ENCODE measurements at regions not wholly inside any gene's neighbourhood (a gene's known extent, or its start where the extent isn't known, plus 50 kb on each side); places are given as distances from the start of the nearest gene placed in this dataset.

DNA sequence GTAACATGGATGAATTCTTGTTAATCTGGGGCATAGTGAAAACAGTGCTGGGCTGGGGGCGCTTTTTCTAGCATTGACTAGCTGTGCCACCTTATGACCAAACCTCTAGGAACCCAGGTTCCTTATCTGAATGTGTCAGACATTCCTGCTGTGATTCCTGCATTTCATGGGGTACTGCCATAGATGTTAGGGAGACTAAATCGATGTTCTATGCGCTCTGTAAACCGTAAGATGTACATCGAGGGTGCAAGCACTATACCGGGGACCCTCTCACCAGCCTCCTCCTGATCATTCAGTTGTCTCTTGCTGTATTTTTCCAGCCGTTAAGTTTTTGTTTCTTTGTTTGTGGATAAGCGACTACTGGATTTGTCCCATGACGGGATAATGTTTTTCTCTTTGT lies 170.9 kb upstream of the PARP11 start:
- DNase-seq (no peak), ATAC-seq (no peak)
- H3K4me3 Mint-ChIP-seq, result no peak overlapping the region
- peaks cover 14% of the 10 kb centered on the region for H3K27me3 Mint-ChIP-seq
- CTCF ChIA-PET, result no interaction called here
- H3K36me3 Mint-ChIP-seq, result no peaks in the 10 kb centered on the region
- peaks cover 6% of the 10 kb centered on the region for H3K4me1 Mint-ChIP-seq
- no peak overlapping the region for H3K27ac Mint-ChIP-seq
- no peaks in the 10 kb centered on the region for H3K9me3 Mint-ChIP-seq (ENCODE audit: low read depth)

DNA sequence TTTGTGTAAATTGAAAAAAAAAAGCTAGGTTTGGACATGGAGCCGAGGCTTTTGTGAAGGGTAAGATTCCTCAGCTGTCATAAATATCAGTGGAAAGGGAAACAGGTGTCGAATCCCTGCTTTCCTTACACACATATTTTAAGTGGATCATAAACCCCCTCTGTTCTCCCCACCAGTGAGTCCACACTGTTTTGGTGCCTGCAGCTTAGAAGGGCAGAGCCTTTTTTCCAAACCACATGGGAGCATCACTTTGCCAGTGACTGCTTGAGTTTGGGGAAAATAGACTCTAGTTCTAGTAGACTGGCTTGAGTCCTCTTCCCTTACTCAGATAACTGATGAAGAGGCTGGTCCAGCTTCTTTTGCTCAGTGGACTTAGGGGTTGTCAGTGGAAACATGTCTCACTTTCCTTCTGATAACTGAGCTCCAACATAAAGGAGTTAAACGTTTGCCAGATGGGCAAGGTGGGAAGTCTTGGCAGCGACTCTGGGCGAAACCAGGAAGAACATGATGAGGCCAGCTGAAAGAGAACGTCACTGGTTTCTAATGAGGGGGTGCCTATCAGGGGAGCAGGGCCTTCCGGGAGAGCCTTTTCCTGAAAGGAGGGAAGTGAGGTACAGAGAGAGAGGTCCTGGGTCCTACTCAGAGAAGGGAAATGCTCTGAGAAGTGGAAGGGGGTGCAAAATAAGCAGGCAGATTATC lies 168.1 kb upstream of the PARP11 start:
- ATAC-seq, result no peak
- H3K9me3 Mint-ChIP-seq (ENCODE audit: low read depth), result no peaks in the 10 kb centered on the region
- peaks cover 7% of the 10 kb centered on the region for H3K27me3 Mint-ChIP-seq
- H3K27ac Mint-ChIP-seq, result no peak overlapping the region
- H3K4me3 Mint-ChIP-seq, result no peak overlapping the region
- no peak for DNase-seq
- CTCF ChIA-PET, result interaction anchor here (0.9 to 3.6 kb wide), 2 partner anchors 15 to 236 kb away, joined by 3 to 23 read pairs; no protein-coding TSS in a partner anchor
- H3K4me1 Mint-ChIP-seq, result peaks cover 6% of the 10 kb centered on the region
- H3K36me3 Mint-ChIP-seq, result no peaks in the 10 kb centered on the region

DNA sequence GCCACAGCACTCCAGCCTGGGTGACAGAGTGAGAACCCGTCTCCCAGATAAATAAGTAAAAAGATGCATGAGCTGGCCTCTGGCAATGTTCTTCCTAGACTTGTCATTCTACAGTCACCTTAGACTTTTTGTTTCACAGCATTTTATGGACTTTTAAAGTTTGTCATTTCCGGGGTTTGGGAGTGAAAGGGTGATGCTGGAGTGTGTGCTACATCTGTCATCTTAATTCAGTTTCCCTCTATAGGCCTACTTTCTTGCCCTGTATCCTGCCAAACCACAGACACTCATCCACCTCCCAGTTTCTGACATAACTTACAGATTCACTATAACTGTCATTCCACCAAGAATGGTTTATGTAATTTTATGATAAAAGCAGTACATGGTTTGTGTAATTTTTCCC lies 166.7 kb upstream of the PARP11 start:
- H3K9me3 Mint-ChIP-seq (ENCODE audit: low read depth), result no peaks in the 10 kb centered on the region
- H3K27me3 Mint-ChIP-seq, result peaks cover 8% of the 10 kb centered on the region
- H3K27ac Mint-ChIP-seq, result no peak overlapping the region
- H3K36me3 Mint-ChIP-seq, result no peaks in the 10 kb centered on the region
- peaks cover 6% of the 10 kb centered on the region for H3K4me1 Mint-ChIP-seq
- DNase-seq, result no peak
- no peak for ATAC-seq
- H3K4me3 Mint-ChIP-seq, result no peak overlapping the region
- CTCF ChIA-PET, result interaction anchor here (1.5 to 3.6 kb wide), 2 partner anchors 9 to 238 kb away, joined by 3 to 23 read pairs; no protein-coding TSS in a partner anchor

DNA sequence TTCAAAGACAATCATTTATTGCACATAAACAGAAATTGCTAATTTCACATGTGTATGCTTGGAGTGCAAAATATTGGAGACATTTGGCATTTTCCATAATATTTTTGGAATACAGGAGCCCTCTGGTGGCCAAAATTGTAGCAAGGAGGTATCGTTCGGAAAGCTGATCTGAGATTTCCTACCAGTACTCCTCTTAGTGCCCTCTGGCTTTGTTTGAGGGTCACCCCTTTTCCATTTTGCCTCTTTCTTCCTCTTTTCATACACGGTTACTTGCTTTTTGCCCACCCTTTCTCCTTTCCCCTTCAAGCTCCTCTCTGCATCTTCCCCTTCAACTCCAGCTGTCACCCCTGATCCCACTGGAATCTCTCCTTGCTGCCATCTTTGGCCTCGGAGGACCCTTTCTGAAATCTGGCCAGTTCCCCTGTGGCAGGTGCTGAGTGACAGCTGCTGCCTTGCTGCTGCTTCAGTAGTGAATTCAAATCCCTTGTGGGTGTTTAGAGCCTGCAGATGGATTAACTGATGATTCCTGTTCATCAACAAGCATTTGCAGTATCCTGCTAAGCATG lies 164.6 kb upstream of the PARP11 start:
- CTCF ChIA-PET, result interaction anchor here (0.9 to 3.6 kb wide), 7 partner anchors 9 to 240 kb away, joined by 3 to 34 read pairs (median 6); no protein-coding TSS in a partner anchor
- DNase-seq (no peak), ATAC-seq (no peak)
- Mint-ChIP-seq H3K36me3 (no peaks in the 10 kb centered on the region), H3K9me3 (ENCODE audit: low read depth) (no peaks in the 10 kb centered on the region), H3K4me3 (no peak overlapping the region), H3K27me3 (peaks cover 26% of the 10 kb centered on the region), H3K27ac (no peak overlapping the region), H3K4me1 (peaks cover 6% of the 10 kb centered on the region)

DNA sequence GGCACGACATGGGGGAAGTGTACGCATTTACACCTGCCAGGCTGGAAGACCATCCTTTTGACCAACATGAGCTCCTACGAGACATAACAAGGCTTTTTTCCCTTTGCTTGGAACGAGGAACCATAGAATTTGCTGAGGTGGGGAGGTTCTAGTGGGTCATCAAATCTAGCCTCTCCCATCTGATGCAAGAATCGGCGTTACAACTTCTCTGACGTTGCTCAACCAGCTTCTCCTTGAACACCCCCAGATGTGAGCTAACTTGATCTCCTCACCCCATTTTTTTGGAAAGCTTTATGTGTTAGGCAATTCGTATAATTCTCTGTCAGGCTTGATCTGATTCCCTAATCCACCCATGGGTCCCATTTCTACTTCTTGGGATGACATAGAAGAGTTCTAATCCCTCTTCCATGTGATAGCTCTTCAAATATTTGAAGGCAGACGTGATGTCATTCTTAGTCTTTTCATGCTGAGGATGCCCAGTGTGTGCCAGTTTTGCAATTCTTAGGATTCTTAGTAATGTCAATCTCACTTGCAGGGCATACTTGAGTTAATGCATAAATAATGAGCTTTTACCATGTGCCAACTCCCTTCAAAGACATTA lies 163.6 kb upstream of the PARP11 start:
- CTCF ChIA-PET, result interaction anchor here (0.7 to 3.6 kb wide), 5 partner anchors 10 to 240 kb away, joined by 3 to 34 read pairs (median 5); no protein-coding TSS in a partner anchor
- no peak overlapping the region for H3K4me3 Mint-ChIP-seq
- H3K36me3 Mint-ChIP-seq, result no peaks in the 10 kb centered on the region
- H3K27me3 Mint-ChIP-seq, result peaks cover 33% of the 10 kb centered on the region
- DNase-seq (no peak), ATAC-seq (no peak)
- no peak overlapping the region for H3K27ac Mint-ChIP-seq
- H3K4me1 Mint-ChIP-seq, result peaks cover 7% of the 10 kb centered on the region
- no peaks in the 10 kb centered on the region for H3K9me3 Mint-ChIP-seq (ENCODE audit: low read depth)

DNA sequence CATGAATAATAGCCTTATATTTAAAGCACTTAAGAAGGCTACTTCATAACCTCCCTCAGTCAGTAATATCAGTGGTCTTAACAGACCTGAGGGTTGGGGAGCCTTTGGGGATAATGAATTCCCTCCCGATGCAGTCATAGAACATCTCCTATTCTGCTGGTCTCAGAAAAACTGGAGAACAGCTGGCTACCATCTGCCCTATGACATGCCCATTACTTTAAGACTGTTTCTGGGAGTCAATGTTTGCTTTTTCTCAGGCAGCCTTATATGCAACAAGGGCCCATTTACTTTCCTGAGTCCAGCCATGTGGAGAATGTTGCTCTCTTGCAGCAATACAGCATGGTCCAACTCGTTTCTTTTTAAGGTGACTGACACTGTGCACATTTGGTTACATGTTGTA lies 161.7 kb upstream of the PARP11 start:
- Mint-ChIP-seq H3K4me3 (no peak overlapping the region), H3K27me3 (peaks cover 40% of the 10 kb centered on the region), H3K9me3 (ENCODE audit: low read depth) (no peaks in the 10 kb centered on the region), H3K27ac (no peak overlapping the region), H3K36me3 (no peaks in the 10 kb centered on the region), H3K4me1 (peaks cover 13% of the 10 kb centered on the region)
- ATAC-seq (no peak), DNase-seq (no peak)
- CTCF ChIA-PET, result interaction anchor here (1.0 kb wide), 1 partner anchor 22 kb away, joined by 3 read pairs; no protein-coding TSS in a partner anchor

DNA sequence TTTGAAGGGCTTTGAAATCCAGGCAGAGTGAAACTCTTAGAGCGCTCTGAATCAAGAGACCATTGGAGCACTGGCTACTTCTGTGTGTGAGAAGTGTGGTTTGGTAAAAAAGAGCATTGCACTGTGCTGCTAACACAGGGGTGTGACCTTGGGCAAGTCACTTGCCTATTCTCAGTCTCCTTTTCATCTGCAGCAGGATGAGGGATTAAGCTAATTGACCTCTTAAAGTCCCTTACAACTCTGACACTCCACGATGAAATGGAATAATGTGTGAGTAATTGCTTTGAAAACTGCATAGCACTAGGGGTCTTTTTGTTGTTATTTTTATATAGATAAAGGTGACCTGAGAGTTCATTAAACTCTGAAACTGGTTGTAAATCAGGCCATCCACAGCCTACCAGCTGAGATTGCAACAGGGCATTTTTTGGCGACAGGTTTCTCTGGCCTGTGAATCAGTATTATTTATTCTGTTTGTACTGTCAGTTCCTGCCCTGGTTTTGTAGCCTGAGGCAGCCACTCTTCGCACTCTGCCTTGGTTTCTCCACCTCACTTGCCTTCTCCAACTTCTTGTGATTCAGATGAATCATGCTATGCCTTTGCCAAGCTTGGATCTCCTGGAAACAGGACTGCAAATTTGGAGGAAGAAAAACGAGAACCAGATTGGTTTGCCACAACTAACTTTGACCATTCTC lies 159.9 kb upstream of the PARP11 start:
- Mint-ChIP-seq H3K36me3 (no peaks in the 10 kb centered on the region), H3K27ac (no peak overlapping the region), H3K27me3 (peaks cover 40% of the 10 kb centered on the region), H3K4me3 (no peak overlapping the region), H3K9me3 (ENCODE audit: low read depth) (no peaks in the 10 kb centered on the region), H3K4me1 (peaks cover 16% of the 10 kb centered on the region)
- no peak for ATAC-seq
- CTCF ChIA-PET, result interaction anchor here (1.0 to 1.1 kb wide), 2 partner anchors 147 to 244 kb away, joined by 3 read pairs; no protein-coding TSS in a partner anchor
- DNase-seq, result no peak

DNA sequence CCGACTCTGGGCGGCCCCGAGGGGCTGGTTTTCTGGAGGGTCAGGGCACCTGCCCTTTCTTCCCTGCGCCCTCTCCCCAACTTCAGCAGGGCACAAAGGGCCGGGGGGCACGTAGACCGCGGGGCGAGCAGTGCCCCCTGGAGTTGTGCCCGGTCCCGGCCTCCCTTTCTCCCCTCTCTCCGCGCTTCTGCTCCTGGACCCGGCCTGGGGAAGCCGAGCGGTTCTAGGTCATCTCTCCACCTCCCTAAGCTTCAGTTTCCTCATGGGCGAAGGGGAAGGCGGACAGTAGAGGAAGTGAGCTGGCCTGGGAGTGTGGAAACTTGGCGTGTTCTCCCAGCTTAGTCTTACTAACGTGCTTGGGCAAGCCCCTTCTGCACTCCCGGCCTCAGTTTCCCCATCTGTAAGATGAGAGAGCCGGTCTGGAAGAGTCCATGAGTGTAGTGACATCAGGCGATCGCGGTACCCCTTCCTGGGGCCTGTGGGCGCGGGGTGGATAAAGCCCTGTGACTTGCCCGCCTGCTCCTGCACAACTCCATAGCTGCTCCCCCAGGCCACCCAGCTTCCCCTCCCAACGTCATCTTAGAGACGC lies 158.6 kb upstream of the PARP11 start:
- Mint-ChIP-seq H3K27me3 (peaks cover 40% of the 10 kb centered on the region), H3K4me1 (peaks cover 25% of the 10 kb centered on the region), H3K9me3 (ENCODE audit: low read depth) (no peaks in the 10 kb centered on the region), H3K4me3 (peak overlapping the region; percentile 13), H3K36me3 (no peaks in the 10 kb centered on the region), H3K27ac (no peak overlapping the region)
- no peak for ATAC-seq
- DNase-seq, result no peak
- CTCF ChIA-PET, result interaction anchor here (0.7 to 1.2 kb wide), 3 partner anchors 8 to 83 kb away, joined by 3 to 6 read pairs (median 3); no protein-coding TSS in a partner anchor

DNA sequence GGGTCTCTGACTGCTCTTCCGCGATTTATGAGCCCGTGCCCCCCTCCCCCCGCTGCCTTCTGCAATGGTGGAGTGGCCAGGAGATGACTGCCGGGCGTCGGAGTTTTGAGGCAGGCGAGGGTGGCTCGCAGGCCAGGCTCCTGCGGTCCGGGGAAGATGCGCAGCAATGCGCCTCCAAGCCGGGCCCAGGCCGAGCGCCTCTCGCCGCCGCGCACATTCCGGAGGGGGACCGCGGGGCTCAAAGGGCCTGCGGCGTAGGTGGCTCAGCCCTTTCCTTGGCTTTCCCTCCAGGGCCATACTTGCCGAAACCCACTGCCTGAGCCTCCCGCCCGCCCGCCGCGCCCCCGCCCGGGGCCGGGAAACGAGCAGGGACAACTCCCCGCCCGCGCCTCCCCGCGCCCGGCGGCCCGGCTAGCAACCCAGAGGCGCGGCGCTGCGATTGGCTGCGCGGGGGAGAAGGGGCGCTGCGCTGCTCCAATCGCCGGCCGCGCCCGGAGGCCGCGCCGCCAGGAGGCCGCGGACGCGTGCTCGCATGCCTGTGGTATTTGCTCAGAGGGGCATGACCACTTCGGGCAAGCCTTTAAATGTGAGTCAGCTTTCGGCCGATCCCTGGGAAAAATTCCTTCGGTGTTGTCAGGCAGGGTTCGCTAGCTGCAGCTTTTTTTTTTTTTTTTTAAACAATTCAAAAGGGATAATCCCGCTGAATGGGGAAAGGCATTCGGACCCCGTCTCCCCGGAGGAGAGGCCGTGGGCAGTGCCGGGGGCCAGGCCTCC lies 157.9 kb upstream of the PARP11 start:
- DNase-seq (peak; percentile 78), ATAC-seq (peak; percentile 98)
- H3K4me3 Mint-ChIP-seq, result peak overlapping the region; percentile 49
- CTCF ChIA-PET, result interaction anchor here (0.8 to 1.2 kb wide), 2 partner anchors 8 to 42 kb away, joined by 3 read pairs; no protein-coding TSS in a partner anchor
- H3K27ac Mint-ChIP-seq, result no peak overlapping the region
- H3K36me3 Mint-ChIP-seq, result no peaks in the 10 kb centered on the region
- H3K9me3 Mint-ChIP-seq (ENCODE audit: low read depth), result no peaks in the 10 kb centered on the region
- peaks cover 37% of the 10 kb centered on the region for H3K27me3 Mint-ChIP-seq
- H3K4me1 Mint-ChIP-seq, result peaks cover 25% of the 10 kb centered on the region

DNA sequence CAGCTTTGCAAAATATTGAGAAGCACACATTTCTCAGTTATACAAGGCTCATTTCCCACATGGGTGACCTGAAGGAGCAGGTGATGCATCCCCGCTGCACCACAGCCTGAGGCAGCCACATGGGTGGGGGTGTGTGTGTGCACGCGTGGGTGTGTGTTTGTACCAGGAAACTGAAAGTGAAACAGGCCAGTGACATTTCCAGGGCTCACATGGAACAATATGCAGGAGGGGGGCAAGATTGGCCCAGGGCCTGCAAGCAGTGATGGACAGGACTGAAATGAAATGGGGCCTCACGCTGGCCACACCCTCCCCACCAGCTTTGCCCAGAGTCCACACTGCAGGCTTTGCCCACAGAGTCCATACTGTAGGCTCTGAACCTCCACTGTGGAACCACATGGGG lies 154.2 kb upstream of the PARP11 start:
- CTCF ChIA-PET, result interaction anchor here (2.4 kb wide), 1 partner anchor 10 kb away, joined by 11 read pairs; no protein-coding TSS in a partner anchor
- Mint-ChIP-seq H3K4me3 (no peak overlapping the region), H3K9me3 (ENCODE audit: low read depth) (no peaks in the 10 kb centered on the region), H3K36me3 (no peaks in the 10 kb centered on the region), H3K27ac (peak overlapping the region; percentile 31), H3K4me1 (peaks cover 29% of the 10 kb centered on the region), H3K27me3 (peaks cover 13% of the 10 kb centered on the region)
- DNase-seq (peak; percentile 72), ATAC-seq (peak; percentile 44)

DNA sequence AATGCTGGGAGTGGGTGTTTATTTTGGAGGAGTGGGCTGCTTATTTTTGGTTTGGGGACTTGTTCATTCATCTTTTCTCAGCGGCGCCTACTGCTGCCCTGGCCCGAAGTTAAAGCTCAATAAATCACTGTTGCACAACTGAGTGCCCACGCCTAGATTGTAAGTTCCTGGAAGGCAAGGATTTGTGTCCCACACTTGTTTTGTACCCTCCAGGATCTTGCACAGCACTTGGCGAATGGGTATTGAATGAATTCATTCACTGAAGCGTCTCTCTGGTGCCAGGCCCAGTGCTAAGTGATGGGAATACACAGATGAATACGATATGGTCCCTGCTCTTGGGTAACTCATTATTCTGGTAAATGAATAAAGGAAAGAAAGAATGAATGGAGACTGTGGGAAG lies 153.3 kb upstream of the PARP11 start:
- Mint-ChIP-seq H3K36me3 (no peaks in the 10 kb centered on the region), H3K4me3 (no peak overlapping the region), H3K9me3 (ENCODE audit: low read depth) (no peaks in the 10 kb centered on the region), H3K27ac (no peak overlapping the region), H3K27me3 (peaks cover 7% of the 10 kb centered on the region), H3K4me1 (peaks cover 26% of the 10 kb centered on the region)
- CTCF ChIA-PET, result interaction anchor here (0.7 to 2.4 kb wide), 2 partner anchors 11 to 15 kb away, joined by 3 to 11 read pairs; no protein-coding TSS in a partner anchor
- ATAC-seq (no peak), DNase-seq (no peak)

DNA sequence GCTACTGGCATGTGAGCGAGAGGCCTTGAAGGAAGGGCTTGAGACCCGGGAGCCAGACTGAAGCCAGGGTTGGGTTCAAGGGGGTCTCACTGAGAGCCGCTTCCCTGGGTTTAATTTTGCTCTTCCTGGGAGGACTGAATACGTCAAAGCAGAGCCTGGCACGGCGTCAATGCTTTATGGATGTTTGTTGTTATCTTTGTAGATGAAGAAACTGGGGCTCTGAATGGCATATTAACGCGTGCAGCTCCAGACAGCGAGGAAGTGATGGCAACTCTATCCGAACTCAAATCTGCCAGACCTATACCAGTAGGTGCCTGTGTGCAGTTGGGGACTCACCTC lies 152.8 kb upstream of the PARP11 start:
- Mint-ChIP-seq H3K4me3 (no peak overlapping the region), H3K4me1 (peaks cover 26% of the 10 kb centered on the region), H3K27me3 (peaks cover 7% of the 10 kb centered on the region), H3K9me3 (ENCODE audit: low read depth) (no peaks in the 10 kb centered on the region), H3K36me3 (no peaks in the 10 kb centered on the region), H3K27ac (no peak overlapping the region)
- ATAC-seq (no peak), DNase-seq (no peak)
- CTCF ChIA-PET, result interaction anchor here (2.4 kb wide), 1 partner anchor 12 kb away, joined by 11 read pairs; no protein-coding TSS in a partner anchor

Data from activated CD8-positive, alpha-beta memory T cell treated with anti-CD3 and anti-CD28 coated beads, Interleukin-2, amount 10 ng/mL, durations not matched to agents 7 days and 5 days (primary cell).